ENCODE measurements at regions not wholly inside any gene's neighbourhood (a gene's known extent, or its start where the extent isn't known, plus 50 kb on each side); places are given as distances from the start of the nearest gene placed in this dataset.
A peak's percentile ranks its signal among the peaks of the same experiment; 100 is the strongest.

- FAIRE-seq: no peak
- H3K4me3 ChIP-seq: no peak overlapping the region
- CTCF ChIA-PET: interaction anchor here (2.3 kb wide), 1 partner anchor 129 kb away, joined by 16 read pairs; no protein-coding TSS in a partner anchor
- 11% methylated on average over 1 of the region's 1 CpG for WGBS (ENCODE audit: missing lambda C conversion rate)
- H3K4me1 ChIP-seq: no peaks in the 10 kb centered on the region
- no peak for ATAC-seq
- POLR2A ChIA-PET: no interaction called here
- no peaks in the 10 kb centered on the region for H3K9me3 ChIP-seq
- TF ChIP-seq TFCP2L1 (CRISPR knock-in tag; IDR thresholded peaks at IDR 0.05) (no peak), BCL3 (IDR thresholded peaks at IDR 0.05) (no peak), KDM1A (IDR thresholded peaks at IDR 0.05; ENCODE audit: low read depth) (no peak)
- H3K27ac ChIP-seq: no peak overlapping the region
- no peak for DNase-seq (ENCODE audit: low read depth in 1 of 2, low spot score in 1 of 2)
- no peak overlapping the region for H3K4me2 ChIP-seq
Observed at GRCh38 chr1:101437800-101438199, 201.0 kb downstream of the S1PR1 start.

DNA sequence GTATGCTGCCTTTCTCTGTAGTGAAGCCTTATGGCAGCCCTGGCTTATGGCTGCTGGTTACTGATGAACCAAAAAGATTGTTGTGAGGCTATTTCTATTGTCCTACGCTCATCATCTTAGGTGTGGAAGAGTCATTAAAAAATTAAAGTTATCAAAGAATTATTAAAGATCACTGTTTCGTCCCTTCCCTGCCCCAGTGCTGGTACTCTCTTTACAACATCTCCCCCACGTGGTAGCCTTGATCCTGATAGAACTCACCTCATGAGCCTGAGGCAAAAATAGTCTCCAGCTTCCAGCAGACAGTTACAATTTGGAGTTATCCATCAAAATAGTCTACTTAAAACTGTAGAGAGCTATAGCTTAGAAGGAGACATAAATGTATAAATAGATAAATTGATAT, 201.5 kb downstream of the S1PR1 start:
- TF ChIP-seq NR3C1 (IDR thresholded peaks at IDR 0.05) (no peak), ZSCAN20 (CRISPR knock-in tag; IDR thresholded peaks at IDR 0.05) (no peak), RAD21 (conservative IDR thresholded peaks at IDR 0.05 in 1 of 2, IDR thresholded peaks at IDR 0.05 in 1 of 2) (peak in 1 of 2 experiments; percentile 19; a peak in 1 of 5 replicates), MAZ (IDR thresholded peaks at IDR 0.05; ENCODE audit: borderline replicate concordance, low read depth, low read length) (no peak)
- POLR2A ChIA-PET: no interaction called here
- no peak for DNase-seq (ENCODE audit: low read depth in 1 of 2, low spot score in 1 of 2)
- Histone ChIP-seq H3K4me1 (no peaks in the 10 kb centered on the region), H3K4me3 (no peak overlapping the region), H3K4me2 (no peak overlapping the region), H3K9me3 (no peaks in the 10 kb centered on the region), H3K27ac (no peak overlapping the region)
- no peak for FAIRE-seq
- 2% methylated on average over 3 of the region's 3 CpGs for WGBS (ENCODE audit: missing lambda C conversion rate)
- no peak for ATAC-seq
- CTCF ChIA-PET: interaction anchor here (2.3 kb wide), 1 partner anchor 129 kb away, joined by 16 read pairs; no protein-coding TSS in a partner anchor

DNA sequence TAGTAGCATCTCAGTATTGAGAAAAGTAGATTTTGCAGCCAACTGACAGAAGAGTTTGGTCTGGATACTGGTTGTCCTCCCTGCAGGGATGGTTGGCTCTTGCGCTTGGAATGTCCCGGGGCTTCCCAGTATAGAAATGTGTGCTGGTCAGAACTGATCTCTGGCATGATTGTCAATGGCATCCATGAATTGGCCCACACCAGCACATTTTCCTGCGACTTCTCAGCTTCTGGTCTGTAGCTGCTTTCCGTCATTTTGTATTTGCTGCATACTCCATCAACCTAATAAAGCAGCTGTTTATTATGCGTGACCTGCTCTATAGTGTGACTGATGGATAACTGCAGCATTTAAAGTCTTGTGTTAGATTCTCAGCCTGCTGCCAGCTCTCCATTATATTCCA, 203.7 kb downstream of the S1PR1 start:
- Histone ChIP-seq H3K9me3 (no peaks in the 10 kb centered on the region), H3K27ac (no peak overlapping the region), H3K4me1 (no peaks in the 10 kb centered on the region), H3K4me2 (no peak overlapping the region), H3K4me3 (no peak overlapping the region)
- no peak for TF ChIP-seq ATOH8 (CRISPR knock-in tag; IDR thresholded peaks at IDR 0.05; ENCODE audit: low read depth)
- no peak for TF ChIP-seq FOSB (CRISPR knock-in tag; IDR thresholded peaks at IDR 0.05)
- no peak for TF ChIP-seq CHD2 (IDR thresholded peaks at IDR 0.05; ENCODE audit: low read length, partially characterized antibody)
- no peak for TF ChIP-seq TP53 (CRISPR knock-in tag; IDR thresholded peaks at IDR 0.05)
- TF ChIP-seq NFE2L2 (conservative IDR thresholded peaks at IDR 0.05; ENCODE audit: low read length): no peak
- no peak for TF ChIP-seq SMC3 (IDR thresholded peaks at IDR 0.05)
- TF ChIP-seq RFX5 (IDR thresholded peaks at IDR 0.05): no peak
- TF ChIP-seq SREBF2 (IDR thresholded peaks at IDR 0.05): no peak
- no peak for TF ChIP-seq ZNF302 (CRISPR knock-in tag; IDR thresholded peaks at IDR 0.05)
- no peak for TF ChIP-seq KDM1A (IDR thresholded peaks at IDR 0.05; ENCODE audit: low read depth)
- no peak for TF ChIP-seq MAZ (IDR thresholded peaks at IDR 0.05; ENCODE audit: borderline replicate concordance, low read depth, low read length)
- TF ChIP-seq REST (IDR thresholded peaks at IDR 0.05): no peak
- no peak for TF ChIP-seq EHMT2 (IDR thresholded peaks at IDR 0.05; ENCODE audit: low read depth)
- no peak for TF ChIP-seq ZSCAN20 (CRISPR knock-in tag; IDR thresholded peaks at IDR 0.05)
- TF ChIP-seq MAX (IDR thresholded peaks at IDR 0.05): no peak
- TF ChIP-seq MYC (IDR thresholded peaks at IDR 0.05; ENCODE audit: borderline replicate concordance, low read length): no peak
- no peak for TF ChIP-seq KDM5A (IDR thresholded peaks at IDR 0.05)
- no peak for TF ChIP-seq EHF (CRISPR knock-in tag; IDR thresholded peaks at IDR 0.05)
- TF ChIP-seq GATA3 (IDR thresholded peaks at IDR 0.05; ENCODE audit: borderline replicate concordance): no peak
- ATAC-seq: no peak
- no peak for DNase-seq (ENCODE audit: low read depth in 1 of 2, low spot score in 1 of 2)
- 53% methylated on average over 5 of the region's 5 CpGs for WGBS (ENCODE audit: missing lambda C conversion rate)
- ChIA-PET POLR2A (no interaction called here), CTCF (interaction anchor here (1.0 to 1.6 kb wide), 3 partner anchors 15 to 131 kb away, joined by 3 to 5 read pairs (median 3); no protein-coding TSS in a partner anchor)
- FAIRE-seq: no peak

Measured in A549 (cell line).